Neural cell (in vitro differentiated cells): ENCODE measurements at regions not wholly inside any gene's neighbourhood (a gene's known extent, or its start where the extent isn't known, plus 50 kb on each side); places are given as distances from the start of the nearest gene placed in this dataset.

ENCODE experiments used
- H2AFZ ChIP-seq: fragments of 200-600, 300-800 bp; sonication (generic), shearing (Covaris generic); 2 replicates; pipeline ENCODE4 v1.6.0; 2014; ENCODE audit warnings: low read depth, mild to moderate bottlenecking, antibody characterized with exemption, low read length, moderate library complexity
- H3F3A ChIP-seq: fragments of 200-600 bp; shearing (Covaris generic); 2 replicates; pipeline ENCODE4 v1.6.1; 2016; ENCODE audit warnings: mild to moderate bottlenecking, moderate library complexity, mixed read lengths, antibody characterized with exemption, low read length; ENCODE audit not compliant: insufficient read depth, poor library complexity, severe bottlenecking
- H3K27ac ChIP-seq: fragments of 200-600, 300-800 bp; sonication (generic), shearing (Covaris generic); 2 replicates; pipeline ENCODE4 v1.5.1; 2014; ENCODE audit warnings: mild to moderate bottlenecking, low read length, moderate library complexity
- H3K27me3 ChIP-seq: fragments of 300-800, 200-600 bp; sonication (generic), shearing (Covaris generic); 2 replicates; pipeline ENCODE4 v1.6.0; 2014; ENCODE audit warnings: mild to moderate bottlenecking, low read depth, low read length, moderate library complexity; ENCODE audit not compliant: insufficient read depth
- H3K36me3 ChIP-seq: fragments of 300-800, 200-600 bp; sonication (generic), shearing (Covaris generic); 2 replicates; pipeline ENCODE4 v1.5.1; 2014; ENCODE audit warnings: mild to moderate bottlenecking, antibody characterized with exemption, low read length, moderate library complexity; ENCODE audit not compliant: insufficient read depth
- H3K4me2 ChIP-seq: fragments of 300-800, 200-600 bp; sonication (generic), shearing (Covaris generic); 2 replicates; pipeline ENCODE4 v1.6.0; 2014; ENCODE audit warnings: mild to moderate bottlenecking, low read length
- H3K4me3 ChIP-seq: fragments of 300-800, 200-600 bp; sonication (generic), shearing (Covaris generic); 2 replicates; pipeline ENCODE4 v1.5.1; 2014; ENCODE audit warnings: mild to moderate bottlenecking, low read length, moderate library complexity
- H3K79me2 ChIP-seq: fragments of 200-600 bp; shearing (Covaris generic); replicated peaks from 2 replicates; pipeline ENCODE4 v1.6.0; 2014; ENCODE audit warnings: mild to moderate bottlenecking, low read length, moderate library complexity; ENCODE audit not compliant: insufficient read depth
- H3K9ac ChIP-seq: fragments of 300-800, 200-600 bp; sonication (generic), shearing (Covaris generic); 2 replicates; pipeline ENCODE4 v1.6.1; 2016; ENCODE audit warnings: mild to moderate bottlenecking, low read length, mixed read lengths
- H3K9me2 ChIP-seq: fragments of 200-600 bp; shearing (Covaris generic); 2 replicates; pipeline ENCODE4 v1.6.1; 2016; ENCODE audit warnings: mild to moderate bottlenecking, low read length, mixed read lengths; ENCODE audit not compliant: insufficient read depth
- H3K9me3 ChIP-seq: fragments of 200-600, 300-800 bp; sonication (generic), shearing (Covaris generic); 2 replicates; pipeline ENCODE4 v1.6.1; 2016; ENCODE audit warnings: mild to moderate bottlenecking, mixed run types, low read length, moderate library complexity, mixed read lengths
- H4K20me1 ChIP-seq: fragments of 200-600 bp; shearing (Covaris generic); 2 replicates; pipeline ENCODE4 v1.6.1; 2016; ENCODE audit warnings: mild to moderate bottlenecking, mixed run types; ENCODE audit not compliant: insufficient read depth
- CTCF ChIP-seq: fragments of 450-650 bp; IDR thresholded peaks from 2 replicates; pipeline ENCODE4 v1.5.1; 2014; ENCODE audit warnings: antibody characterized with exemption, mild to moderate bottlenecking, moderate library complexity; ENCODE audit not compliant: poor library complexity, severe bottlenecking
- EP300 ChIP-seq: fragments of 450-650 bp; conservative IDR thresholded peaks from 2 replicates; pipeline ENCODE4 v1.6.1; 2014; ENCODE audit warnings: antibody characterized with exemption, mild to moderate bottlenecking, moderate library complexity; ENCODE audit not compliant: poor library complexity, severe bottlenecking
- EZH2 ChIP-seq: fragments of 200-600, 300-800 bp; shearing (Covaris generic), sonication (generic); IDR thresholded peaks from 2 replicates; pipeline ENCODE4 v1.6.1; 2014; ENCODE audit warnings: antibody characterized with exemption, low read length, borderline replicate concordance, mild to moderate bottlenecking; ENCODE audit not compliant: insufficient read depth, poor library complexity, severe bottlenecking
- MXI1 ChIP-seq: fragments of 450-650 bp; conservative IDR thresholded peaks from 2 replicates; pipeline ENCODE4 v1.6.1; 2014; ENCODE audit warnings: antibody characterized with exemption, mild to moderate bottlenecking; ENCODE audit not compliant: poor library complexity, severe bottlenecking
- POLR2AphosphoS5 ChIP-seq: IDR thresholded peaks from 2 replicates; pipeline ENCODE4 v1.6.1; 2012
- RAD21 ChIP-seq: fragments of 450-650 bp; conservative IDR thresholded peaks from 2 replicates; pipeline ENCODE4 v1.6.1; 2014; ENCODE audit warnings: antibody characterized with exemption, mild to moderate bottlenecking, moderate library complexity
- REST ChIP-seq: IDR thresholded peaks from 2 replicates; pipeline ENCODE4 v1.6.1; 2012; ENCODE audit warnings: borderline replicate concordance
- SMC3 ChIP-seq: fragments of 450-650 bp; conservative IDR thresholded peaks from 2 replicates; pipeline ENCODE4 v1.6.1; 2014; ENCODE audit warnings: antibody characterized with exemption, mild to moderate bottlenecking, moderate library complexity; ENCODE audit not compliant: poor library complexity
- TAF1 ChIP-seq: IDR thresholded peaks from 2 replicates; pipeline ENCODE4 v1.6.1; 2012; ENCODE audit warnings: low read depth

GRCh38 chr1:88581703-88582102 is 102.4 kb upstream of the PKN2 start:
- TF ChIP-seq MXI1 = no peak
- no peak for TF ChIP-seq EZH2
- TF ChIP-seq CTCF = no peak
- no peak for TF ChIP-seq SMC3
- TF ChIP-seq TAF1 = no peak
- TF ChIP-seq RAD21 = no peak
- TF ChIP-seq REST = no peak
- no peak for TF ChIP-seq EP300
- TF ChIP-seq POLR2AphosphoS5 = no peak
- H4K20me1 ChIP-seq = no peaks in the 10 kb centered on the region
- no peak overlapping the region for H3K27ac ChIP-seq
- H2AFZ ChIP-seq = no peak overlapping the region
- no peak overlapping the region for H3K4me2 ChIP-seq
- no peaks in the 10 kb centered on the region for H3K36me3 ChIP-seq
- H3K9me2 ChIP-seq = no peaks in the 10 kb centered on the region
- H3K27me3 ChIP-seq = no peaks in the 10 kb centered on the region
- no peaks in the 10 kb centered on the region for H3K79me2 ChIP-seq
- no peak overlapping the region for H3K4me3 ChIP-seq
- no peaks in the 10 kb centered on the region for H3F3A ChIP-seq
- no peaks in the 10 kb centered on the region for H3K9me3 ChIP-seq
- H3K9ac ChIP-seq = no peak overlapping the region

- Histone ChIP-seq H3K79me2 (no peaks in the 10 kb centered on the region), H3K27me3 (no peaks in the 10 kb centered on the region), H3F3A (no peaks in the 10 kb centered on the region), H3K9me2 (no peaks in the 10 kb centered on the region), H3K4me3 (no peak overlapping the region), H3K9ac (no peak overlapping the region), H2AFZ (no peak overlapping the region), H3K9me3 (no peaks in the 10 kb centered on the region), H3K36me3 (no peaks in the 10 kb centered on the region), H4K20me1 (no peaks in the 10 kb centered on the region), H3K4me2 (no peak overlapping the region), H3K27ac (no peak overlapping the region)
- TF ChIP-seq REST (no peak), CTCF (no peak), RAD21 (no peak), TAF1 (no peak), EP300 (no peak), SMC3 (no peak), POLR2AphosphoS5 (no peak), EZH2 (no peak), MXI1 (no peak)
These were observed 90.7 kb upstream of the PKN2 start for GRCh38 chr1:88593358-88593757.
